HG03039 (cell line): ENCODE measurements at regions not wholly inside any gene's neighbourhood (a gene's known extent, or its start where the extent isn't known, plus 50 kb on each side); places are given as distances from the start of the nearest gene placed in this dataset.
A peak's percentile ranks its signal among the peaks of the same experiment; 100 is the strongest.
"Not testable (repeated sequence)": the region's sequence is repeated elsewhere in the genome, so short reads cannot be mapped to it uniquely, and the experiment has no call there.

Experiments
- ATAC-seq: cut with Tn5 transposase; IDR thresholded peaks from one replicate; pipeline ENCODE4 v1.9.1; 2021; ENCODE audit warnings: mild to moderate bottlenecking, moderate library complexity; ENCODE audit not compliant: unreplicated experiment

GRCh38 chr14:86064595-86064994, 534.7 kb downstream of the FLRT2 start:
- ATAC-seq, result not testable (repeated sequence)

GRCh38 chr14:86057018-86057667, 527.2 kb downstream of the FLRT2 start:
- ATAC-seq, result no peak

- ATAC-seq, result no peak
Observed at GRCh38 chr14:86055512-86056075, 525.6 kb downstream of the FLRT2 start.

GRCh38 chr14:86052868-86053267, 522.9 kb downstream of the FLRT2 start:
- ATAC-seq, result no peak

- no peak for ATAC-seq
Observed at GRCh38 chr14:86050757-86051156, 520.8 kb downstream of the FLRT2 start.

- ATAC-seq, result no peak
Observed at GRCh38 chr14:86050072-86050683, 520.2 kb downstream of the FLRT2 start.

GRCh38 chr14:86039176-86039575, 509.2 kb downstream of the FLRT2 start:
- no peak for ATAC-seq

- ATAC-seq, result peak; percentile 94
Observed at GRCh38 chr14:86038387-86039042, 508.6 kb downstream of the FLRT2 start.

GRCh38 chr14:86035882-86036281, 505.9 kb downstream of the FLRT2 start:
- ATAC-seq, result peak; percentile 71

- ATAC-seq, result no peak
Observed at GRCh38 chr14:86027990-86028389, 498.0 kb downstream of the FLRT2 start.

- no peak for ATAC-seq
Observed at GRCh38 chr14:86027144-86027543, 497.2 kb downstream of the FLRT2 start.

- no peak for ATAC-seq
Observed at GRCh38 chr14:86022031-86022629, 492.2 kb downstream of the FLRT2 start.

GRCh38 chr14:86020841-86021240, 490.9 kb downstream of the FLRT2 start:
- no peak for ATAC-seq

GRCh38 chr14:86015941-86016340, 486.0 kb downstream of the FLRT2 start:
- ATAC-seq, result no peak

- ATAC-seq, result no peak
Observed at GRCh38 chr14:86015511-86015910, 485.6 kb downstream of the FLRT2 start.

- ATAC-seq, result no peak
Observed at GRCh38 chr14:86013641-86014040, 483.7 kb downstream of the FLRT2 start.

- ATAC-seq, result no peak
Observed at GRCh38 chr14:86012461-86012860, 482.5 kb downstream of the FLRT2 start.

- no peak for ATAC-seq
Observed at GRCh38 chr14:86003998-86004397, 474.1 kb downstream of the FLRT2 start.

- ATAC-seq, result no peak
Observed at GRCh38 chr14:85996551-85996950, 466.6 kb downstream of the FLRT2 start.

GRCh38 chr14:85991156-85991555, 461.2 kb downstream of the FLRT2 start:
- ATAC-seq, result no peak

GRCh38 chr14:85987907-85988306, 458.0 kb downstream of the FLRT2 start:
- ATAC-seq, result no peak

GRCh38 chr14:85987292-85987691, 457.3 kb downstream of the FLRT2 start:
- no peak for ATAC-seq
